Activated CD4-positive, alpha-beta T cell treated with anti-CD3 and anti-CD28 coated beads, Interleukin-2, amount 50 U/mL, for 1 hour (primary cell): ENCODE measurements at regions not wholly inside any gene's neighbourhood (a gene's known extent, or its start where the extent isn't known, plus 50 kb on each side); places are given as distances from the start of the nearest gene placed in this dataset.
"Not testable (repeated sequence)": the region's sequence is repeated elsewhere in the genome, so short reads cannot be mapped to it uniquely, and the experiment has no call there.

ENCODE experiments used
- DNase-seq: peaks from one replicate; pipeline ENCODE4 v3.0.0-alpha.2; 2020

- DNase-seq = no peak
Observed at GRCh38 chr1:38203441-38203840, 156.8 kb upstream of the POU3F1 start.

GRCh38 chr1:38201431-38201830, 154.8 kb upstream of the POU3F1 start:
- no peak for DNase-seq

- DNase-seq = no peak
Observed at GRCh38 chr1:38198621-38199020, 152.0 kb upstream of the POU3F1 start.

GRCh38 chr1:38198099-38198498, 151.5 kb upstream of the POU3F1 start:
- DNase-seq = no peak

- DNase-seq = no peak
Observed at GRCh38 chr1:38197312-38198061, 150.9 kb upstream of the POU3F1 start.

GRCh38 chr1:38194472-38194871, 147.9 kb upstream of the POU3F1 start:
- no peak for DNase-seq

- no peak for DNase-seq
Observed at GRCh38 chr1:38193040-38193439, 146.4 kb upstream of the POU3F1 start.

GRCh38 chr1:38191461-38191860, 144.9 kb upstream of the POU3F1 start:
- no peak for DNase-seq

GRCh38 chr1:38190983-38191382, 144.4 kb upstream of the POU3F1 start:
- no peak for DNase-seq

GRCh38 chr1:38187552-38187951, 141.0 kb upstream of the POU3F1 start:
- no peak for DNase-seq

- no peak for DNase-seq
Observed at GRCh38 chr1:38186566-38186965, 140.0 kb upstream of the POU3F1 start.

- DNase-seq = no peak
Observed at GRCh38 chr1:38185913-38186312, 139.3 kb upstream of the POU3F1 start.

- DNase-seq = no peak
Observed at GRCh38 chr1:38183747-38184146, 137.2 kb upstream of the POU3F1 start.

GRCh38 chr1:38183096-38183495, 136.5 kb upstream of the POU3F1 start:
- no peak for DNase-seq

- DNase-seq = not testable (repeated sequence)
Observed at GRCh38 chr1:38180388-38180787, 133.8 kb upstream of the POU3F1 start.

- no peak for DNase-seq
Observed at GRCh38 chr1:38179483-38179882, 132.9 kb upstream of the POU3F1 start.

GRCh38 chr1:38178216-38178615, 131.6 kb upstream of the POU3F1 start:
- no peak for DNase-seq

GRCh38 chr1:38175121-38175520, 128.5 kb upstream of the POU3F1 start:
- DNase-seq = no peak

- no peak for DNase-seq
Observed at GRCh38 chr1:38173848-38174247, 127.3 kb upstream of the POU3F1 start.

GRCh38 chr1:38173157-38173831, 126.7 kb upstream of the POU3F1 start:
- no peak for DNase-seq

- no peak for DNase-seq
Observed at GRCh38 chr1:38169121-38169520, 122.5 kb upstream of the POU3F1 start.

- DNase-seq = no peak
Observed at GRCh38 chr1:38168365-38168764, 121.8 kb upstream of the POU3F1 start.

GRCh38 chr1:38166461-38166860, 119.9 kb upstream of the POU3F1 start:
- no peak for DNase-seq

GRCh38 chr1:38153778-38154470, 107.3 kb upstream of the POU3F1 start:
- no peak for DNase-seq
